Fibroblast of the conjunctiva (primary cell): ENCODE measurements at regions not wholly inside any gene's neighbourhood (a gene's known extent, or its start where the extent isn't known, plus 50 kb on each side); places are given as distances from the start of the nearest gene placed in this dataset.
"Not testable (repeated sequence)": the region's sequence is repeated elsewhere in the genome, so short reads cannot be mapped to it uniquely, and the experiment has no call there.

ENCODE experiments used
- DNase-seq: peaks from one replicate; pipeline ENCODE4 v3.0.0-alpha.2; 2010; ENCODE audit warnings: low read depth

DNA sequence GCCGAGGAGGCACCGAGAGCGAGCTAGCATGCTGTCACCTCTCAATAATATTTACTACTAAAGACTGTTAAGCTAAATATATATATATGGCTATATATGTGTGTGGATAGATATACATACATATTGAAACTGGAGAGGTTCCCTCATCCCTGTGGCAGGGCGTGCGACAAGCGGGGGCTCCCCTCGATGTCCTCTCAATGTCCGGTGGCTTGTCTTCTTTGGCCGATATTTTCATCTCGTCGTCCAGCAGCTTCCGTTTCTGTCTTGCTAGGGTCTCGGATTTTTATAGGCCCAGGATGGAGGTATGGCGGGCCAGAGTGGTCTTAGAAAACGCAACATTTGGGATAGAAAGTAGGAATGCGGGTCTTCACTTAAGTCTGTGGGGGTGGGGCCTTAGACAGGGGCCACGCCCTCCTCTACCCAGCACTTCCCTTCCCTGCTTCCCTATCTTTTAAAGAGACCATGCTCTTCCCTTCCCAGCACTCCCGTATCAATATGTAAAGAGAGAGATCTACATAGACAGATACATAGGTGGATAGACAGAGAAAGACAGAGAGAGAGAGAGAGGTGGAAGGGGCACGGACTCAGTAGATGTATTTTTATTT, 866.8 kb downstream of the DSC3 start:
- DNase-seq = no peak

- no peak for DNase-seq
These were observed 867.4 kb downstream of the DSC3 start for GRCh38 chr18:30175061-30175574.

DNA sequence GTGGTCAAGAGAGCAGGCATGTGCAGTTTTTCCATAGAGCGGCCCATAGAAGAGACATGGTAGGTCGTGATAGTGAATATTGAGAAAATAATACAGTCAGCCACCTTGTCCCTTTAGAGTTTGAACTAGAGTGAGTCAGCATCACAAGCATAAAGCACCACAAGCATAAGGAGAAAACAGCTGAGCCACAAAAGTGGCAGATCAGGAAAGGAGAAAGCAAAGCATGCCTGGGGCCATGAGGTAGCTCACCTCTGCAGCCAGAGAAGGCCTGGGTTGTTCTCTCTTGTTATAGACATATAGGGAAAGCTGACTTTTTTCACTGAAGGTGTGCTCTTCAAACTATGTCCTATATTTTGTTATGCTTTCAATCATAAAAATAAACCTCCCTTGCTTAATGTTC, 879.0 kb downstream of the DSC3 start:
- no peak for DNase-seq

DNA sequence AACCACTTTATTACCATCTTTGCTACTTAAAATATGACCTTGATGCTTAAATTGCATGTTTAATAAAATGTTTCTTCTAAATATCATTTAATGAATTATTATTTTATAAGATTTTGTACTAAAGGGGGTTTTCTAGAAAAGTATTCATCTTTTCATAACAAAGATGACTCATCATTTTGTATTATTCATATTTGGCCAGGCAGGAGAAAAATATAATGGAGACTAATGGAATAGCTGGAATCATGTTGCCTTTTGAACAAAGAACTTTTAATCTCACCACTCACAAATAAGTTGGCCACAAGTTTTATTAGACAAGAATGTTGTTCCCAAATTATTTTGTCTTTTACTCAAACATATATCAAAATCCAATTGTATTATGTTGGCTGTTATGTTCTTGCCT, 882.4 kb downstream of the DSC3 start:
- no peak for DNase-seq

DNA sequence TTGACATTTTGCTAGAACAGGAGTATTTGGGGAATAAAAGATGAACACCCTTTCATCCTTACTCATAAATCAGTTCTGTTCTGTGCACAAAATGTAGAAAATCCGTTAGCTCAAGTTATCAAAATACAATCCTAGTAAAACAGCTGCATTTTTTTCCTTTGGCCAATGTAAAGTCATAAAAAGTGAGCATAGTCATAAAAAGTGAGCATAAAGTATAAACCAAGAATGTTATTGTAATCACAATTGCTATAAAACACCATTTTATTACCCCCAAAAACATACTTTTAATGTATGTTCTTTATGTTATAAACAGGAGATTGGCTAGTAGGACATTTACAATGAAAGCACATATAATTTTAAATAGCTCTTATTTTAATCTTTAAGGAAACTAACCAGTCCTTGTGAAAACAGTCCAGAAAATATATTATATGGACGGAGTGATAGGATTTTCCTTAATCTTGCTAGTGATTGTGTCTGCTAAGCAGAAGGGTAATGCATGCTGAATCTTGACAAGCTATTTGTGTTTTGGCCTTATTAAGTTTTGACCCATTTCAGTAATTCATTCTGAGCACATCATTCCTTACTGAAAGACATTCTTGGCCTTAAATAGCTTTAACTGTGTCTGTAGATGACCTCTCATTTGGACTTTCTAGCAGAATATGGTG, 891.8 kb downstream of the DSC3 start:
- no peak for DNase-seq

GRCh38 chr18:30149585-30149984, 893.0 kb downstream of the DSC3 start:
- DNase-seq = no peak

- DNase-seq = no peak
These were observed 899.7 kb downstream of the DSC3 start for GRCh38 chr18:30142870-30143269.

GRCh38 chr18:30142248-30142647, 900.3 kb downstream of the DSC3 start:
- no peak for DNase-seq

DNA sequence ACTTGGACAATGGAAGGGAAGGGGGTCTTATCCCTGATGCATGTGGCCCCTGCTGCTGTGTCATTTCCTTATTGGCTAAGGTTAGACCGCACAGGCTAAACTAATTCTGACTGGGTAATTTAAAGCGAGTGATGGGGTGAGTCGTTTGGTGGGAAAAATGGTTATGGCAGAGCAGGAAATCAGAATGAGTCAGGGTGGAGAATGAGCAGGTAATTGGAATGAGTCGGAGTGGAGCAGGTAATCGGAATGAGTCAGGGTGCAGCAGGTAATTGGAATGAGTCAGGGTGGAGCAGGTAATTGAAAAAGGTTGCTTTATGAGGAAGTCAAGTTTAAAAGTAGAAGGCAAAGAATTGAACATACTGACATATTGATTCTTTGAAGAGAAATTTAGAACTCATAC, 901.0 kb downstream of the DSC3 start:
- DNase-seq = not testable (repeated sequence)

DNA sequence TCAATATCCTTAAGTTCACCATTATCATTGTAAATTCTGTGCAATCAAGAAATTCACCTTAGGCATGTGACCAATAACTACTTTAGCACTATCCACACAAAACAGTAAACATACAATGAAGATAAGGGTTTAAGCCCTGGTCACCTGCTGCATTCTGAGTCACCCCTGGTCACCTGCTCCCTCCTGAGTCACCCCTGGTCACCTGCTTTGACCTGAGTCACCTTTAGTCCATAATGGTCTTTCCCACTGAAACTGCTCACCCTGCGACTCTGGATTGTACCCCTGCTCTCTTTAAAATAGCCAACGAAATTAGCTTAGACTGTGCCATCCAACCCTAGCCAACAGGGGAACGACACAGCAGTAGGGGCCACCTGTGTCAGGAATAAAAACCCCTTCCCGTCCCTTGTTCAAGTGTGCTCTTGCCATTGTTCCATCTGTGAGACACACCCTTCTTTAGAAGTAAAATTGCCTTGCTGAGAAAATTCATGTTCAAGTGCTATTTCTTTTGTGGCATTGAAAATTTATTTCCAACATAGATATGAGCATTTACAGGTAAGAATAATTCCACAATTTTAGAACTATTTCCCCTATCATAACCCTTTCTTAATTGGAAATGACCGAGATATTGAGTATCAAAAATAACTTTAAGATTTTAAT, 902.8 kb downstream of the DSC3 start:
- no peak for DNase-seq

GRCh38 chr18:30135938-30136337, 906.6 kb downstream of the DSC3 start:
- DNase-seq = no peak

DNA sequence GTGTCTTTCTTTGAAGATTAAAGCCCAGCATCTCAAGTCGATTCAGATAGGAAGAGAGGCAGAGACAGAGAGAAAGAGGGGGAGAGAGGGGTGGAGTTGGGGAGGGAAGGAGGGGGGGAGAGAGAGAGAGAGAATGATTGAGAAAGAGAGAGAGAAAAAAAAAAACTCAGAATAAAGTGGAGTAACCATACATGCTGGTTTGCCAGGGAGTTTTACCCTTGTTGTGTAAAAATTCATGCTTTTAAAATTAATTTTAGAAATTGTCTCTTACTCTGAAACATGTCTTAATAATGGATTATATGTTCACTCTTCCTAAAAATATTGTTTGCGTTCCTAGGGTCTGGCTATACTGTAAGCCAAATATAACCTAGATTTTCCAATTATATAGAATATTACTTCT, 908.5 kb downstream of the DSC3 start:
- DNase-seq = no peak

DNA sequence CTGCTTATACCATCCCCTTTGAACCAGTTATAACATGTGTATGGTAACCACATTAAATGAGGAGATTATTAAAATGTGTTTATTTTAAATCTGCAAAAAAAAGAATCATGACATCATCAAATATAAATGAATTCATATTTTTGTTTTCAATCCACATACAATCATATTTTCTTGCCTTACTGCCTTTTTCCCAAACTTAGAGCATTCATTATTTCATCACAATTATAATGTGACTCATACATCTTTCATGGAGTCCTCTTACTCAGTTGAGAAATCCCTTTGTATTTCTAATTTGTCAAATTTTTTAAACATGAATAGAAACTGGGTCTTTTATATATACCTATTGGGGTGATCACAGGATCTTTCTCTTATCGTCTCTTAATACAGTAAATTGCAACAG, 909.6 kb downstream of the DSC3 start:
- no peak for DNase-seq

GRCh38 chr18:30121397-30121796, 921.1 kb downstream of the DSC3 start:
- no peak for DNase-seq

DNA sequence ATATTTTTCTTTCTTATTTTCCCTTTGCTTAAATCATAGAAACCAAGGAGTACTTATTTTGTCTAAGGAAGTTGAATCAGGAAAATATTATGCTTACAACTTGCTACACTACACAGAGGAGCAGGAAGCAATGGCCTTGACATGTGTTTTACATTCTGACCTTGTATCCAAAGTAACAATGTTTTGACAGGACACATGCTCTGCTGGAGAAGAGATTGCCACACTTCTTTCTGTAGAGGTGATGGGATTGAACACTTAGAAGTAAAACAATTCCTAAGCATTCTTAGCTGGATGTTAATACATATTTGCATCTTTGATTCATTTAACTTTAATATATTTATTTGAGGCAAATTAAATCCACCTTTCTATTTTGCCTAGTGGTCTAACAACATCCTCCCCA, 929.1 kb downstream of the DSC3 start:
- DNase-seq = no peak

DNA sequence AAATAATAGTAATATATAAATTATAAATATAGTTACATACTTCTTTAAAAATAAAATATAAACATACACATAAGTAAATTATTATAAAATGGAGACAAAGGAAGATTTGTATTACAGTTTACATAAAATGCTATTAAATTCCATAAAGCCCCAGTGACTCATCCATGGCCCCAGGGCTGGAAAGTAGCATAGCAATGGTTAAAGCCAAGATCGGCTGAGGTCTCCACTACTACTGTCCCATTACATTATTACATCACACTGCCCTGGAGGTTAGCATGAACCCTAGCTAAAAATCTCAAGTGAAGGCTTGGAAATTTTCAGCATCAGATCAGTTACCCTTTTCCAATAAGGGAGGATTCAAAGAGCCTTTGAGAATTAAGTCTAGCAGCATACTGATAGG, 936.2 kb downstream of the DSC3 start:
- peak; percentile 12 for DNase-seq

- no peak for DNase-seq
These were observed 938.7 kb downstream of the DSC3 start for GRCh38 chr18:30103881-30104280.

DNA sequence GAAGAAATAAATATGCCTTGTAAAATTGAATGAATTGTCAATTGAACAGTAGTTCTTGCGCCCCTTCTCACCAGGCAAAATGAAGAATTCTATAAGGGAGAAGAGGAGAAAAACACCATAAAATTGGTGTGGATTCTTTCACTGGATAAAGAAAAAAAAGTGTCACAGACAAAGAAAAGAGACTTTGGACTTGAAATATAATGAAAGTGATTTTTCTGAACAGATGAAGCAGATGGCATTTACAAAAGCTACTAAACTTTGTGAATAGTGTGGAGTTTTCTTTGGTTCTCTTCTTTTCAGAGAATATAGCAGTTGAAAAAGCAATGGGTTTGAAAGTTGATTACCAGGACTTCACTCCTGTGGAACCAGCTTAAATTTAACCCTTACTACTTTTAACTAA, 945.7 kb downstream of the DSC3 start:
- no peak for DNase-seq

- DNase-seq = no peak
These were observed 948.0 kb downstream of the DSC3 start for GRCh38 chr18:30094556-30094955.

DNA sequence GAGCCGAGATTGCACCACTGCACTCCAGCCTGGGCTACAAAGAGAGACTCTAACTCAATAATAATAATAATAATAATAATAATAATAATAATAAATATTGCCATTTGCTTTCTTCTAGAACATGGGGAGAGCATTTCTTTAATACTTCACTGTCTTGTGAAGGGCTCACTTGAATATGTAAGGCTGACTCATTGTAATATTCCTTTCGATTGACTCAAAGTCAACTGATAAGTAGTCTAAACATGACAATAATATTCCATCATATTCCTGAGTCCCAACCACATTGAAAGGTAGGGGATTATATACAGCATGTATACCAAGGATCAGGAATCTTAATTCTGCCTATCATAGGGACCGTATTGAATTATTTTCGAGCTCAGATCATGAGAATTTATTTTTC, 949.2 kb downstream of the DSC3 start:
- no peak for DNase-seq

- no peak for DNase-seq
These were observed 954.1 kb downstream of the DSC3 start for GRCh38 chr18:30088238-30089015.

DNA sequence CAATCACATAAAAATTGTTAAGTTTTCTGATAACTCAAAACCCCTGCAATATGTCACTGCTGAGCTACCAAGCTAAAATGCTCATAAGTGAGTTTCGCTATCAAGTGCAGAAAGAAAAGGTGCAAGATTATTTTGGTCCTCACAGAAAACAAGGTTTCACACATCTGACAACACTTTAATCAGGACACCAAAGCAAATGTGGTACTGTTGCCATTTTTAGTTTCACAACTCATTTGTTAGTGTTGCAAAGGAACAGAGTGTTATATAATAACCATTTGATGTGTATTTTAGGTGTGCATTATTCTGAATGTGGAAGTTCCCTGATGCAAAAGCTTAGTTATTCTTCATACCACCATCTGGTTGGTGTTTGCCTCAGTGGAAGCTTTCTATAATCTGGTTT, 956.2 kb downstream of the DSC3 start:
- no peak for DNase-seq

- no peak for DNase-seq
These were observed 961.4 kb downstream of the DSC3 start for GRCh38 chr18:30081122-30081521.
